ENCODE measurements at regions not wholly inside any gene's neighbourhood (a gene's known extent, or its start where the extent isn't known, plus 50 kb on each side); places are given as distances from the start of the nearest gene placed in this dataset.
"Not testable (repeated sequence)": the region's sequence is repeated elsewhere in the genome, so short reads cannot be mapped to it uniquely, and the experiment has no call there.

GRCh38 chr2:126050991-126051736 is 604.8 kb upstream of the GYPC start:
- 92% methylated on average over 7 of the region's 7 CpGs for WGBS (ENCODE audit: low lambda C conversion rate, missing lambda C conversion rate)
- Histone ChIP-seq H3K4me1 (ENCODE audit: insufficient read depth) (no peaks in the 10 kb centered on the region), H3K4me2 (no peak overlapping the region), H4K20me1 (ENCODE audit: insufficient read depth, poor library complexity, severe bottlenecking) (no peaks in the 10 kb centered on the region), H2AFZ (no peak overlapping the region), H3K79me2 (no peaks in the 10 kb centered on the region), H3K36me3 (replicated peaks; ENCODE audit: insufficient read depth, low read depth) (no peaks in the 10 kb centered on the region), H3K9me2 (replicated peaks; ENCODE audit: insufficient read depth) (no peaks in the 10 kb centered on the region), H3K4me3 (no peak overlapping the region), H3K27ac (no peak overlapping the region), H3K9me3 (ENCODE audit: low read depth) (peaks cover 3% of the 10 kb centered on the region), H3K27me3 (no peaks in the 10 kb centered on the region)
- TF ChIP-seq CTCF (IDR thresholded peaks at IDR 0.05; ENCODE audit: poor library complexity) (no peak), EZH2phosphoT487 (IDR thresholded peaks at IDR 0.05; ENCODE audit: low read depth, severe bottlenecking, unreplicated experiment) (no peak), EZH2 (IDR thresholded peaks at IDR 0.05; ENCODE audit: borderline replicate concordance) (no peak)
- no peak for DNase-seq (ENCODE audit: low spot score)

DNA sequence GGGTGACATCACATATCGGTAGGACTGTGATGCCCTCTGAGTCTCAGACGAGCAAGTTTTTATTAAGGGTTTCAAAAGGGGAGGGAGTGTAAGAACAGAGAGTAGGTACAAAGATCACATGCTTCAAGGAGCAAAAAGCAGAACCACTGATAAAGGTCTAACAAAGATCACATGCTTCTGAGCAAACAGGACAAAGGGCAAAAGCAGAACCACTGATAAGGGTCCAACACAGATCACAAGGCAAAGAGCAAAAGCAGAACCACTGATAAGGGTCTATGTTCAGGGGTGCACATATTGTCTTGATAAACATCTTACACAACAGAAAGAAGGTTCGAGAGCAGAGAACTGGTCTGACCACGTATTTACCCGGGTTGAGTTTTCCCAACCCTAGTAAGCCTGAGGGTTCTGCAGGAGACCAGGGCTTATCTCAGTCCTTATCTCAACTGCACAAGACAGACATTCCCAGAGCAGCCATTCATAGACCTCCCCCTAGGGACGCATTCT is 604.2 kb upstream of the GYPC start:
- not testable (repeated sequence) for H3K9me3 ChIP-seq (ENCODE audit: low read depth); DNase-seq (ENCODE audit: low spot score); H3K4me3 ChIP-seq; H3K4me1 ChIP-seq (ENCODE audit: insufficient read depth); H3K27me3 ChIP-seq; H4K20me1 ChIP-seq (ENCODE audit: insufficient read depth, poor library complexity, severe bottlenecking); H3K9me2 ChIP-seq (replicated peaks; ENCODE audit: insufficient read depth); H3K79me2 ChIP-seq; H3K4me2 ChIP-seq; H3K27ac ChIP-seq; H3K36me3 ChIP-seq (replicated peaks; ENCODE audit: insufficient read depth, low read depth); H2AFZ ChIP-seq
- 82% methylated on average over 6 of the region's 6 CpGs for WGBS (ENCODE audit: low lambda C conversion rate, missing lambda C conversion rate)

DNA sequence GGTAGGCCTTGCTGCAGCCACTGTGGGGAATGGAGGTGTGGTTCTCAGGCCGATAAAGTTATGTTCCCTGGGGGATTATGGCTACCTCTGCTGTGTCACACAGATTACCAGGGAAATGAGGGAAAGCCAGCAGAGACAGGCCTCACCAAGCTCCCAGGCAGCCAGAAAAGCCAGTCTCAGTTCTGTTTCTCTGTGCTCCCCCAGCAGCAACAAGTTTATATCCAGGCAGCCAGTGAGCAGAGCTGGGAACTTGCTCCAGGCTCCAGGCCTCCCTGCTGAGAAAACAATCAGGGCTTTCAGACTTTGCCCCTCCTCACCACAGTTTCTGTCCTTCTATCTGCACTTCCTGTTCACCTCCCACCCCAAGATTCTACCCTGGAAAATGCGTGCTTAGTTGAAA is 596.6 kb upstream of the GYPC start:
- H3K9me3 ChIP-seq (ENCODE audit: low read depth): no peaks in the 10 kb centered on the region
- H3K36me3 ChIP-seq (replicated peaks; ENCODE audit: insufficient read depth, low read depth): no peaks in the 10 kb centered on the region
- no peak for TF ChIP-seq EZH2phosphoT487 (IDR thresholded peaks at IDR 0.05; ENCODE audit: low read depth, severe bottlenecking, unreplicated experiment)
- no peak for TF ChIP-seq CTCF (IDR thresholded peaks at IDR 0.05; ENCODE audit: poor library complexity)
- TF ChIP-seq EZH2 (IDR thresholded peaks at IDR 0.05; ENCODE audit: borderline replicate concordance): no peak
- no peaks in the 10 kb centered on the region for H3K27me3 ChIP-seq
- 29% methylated on average over 2 of the region's 2 CpGs for WGBS (ENCODE audit: low lambda C conversion rate, missing lambda C conversion rate)
- no peaks in the 10 kb centered on the region for H4K20me1 ChIP-seq (ENCODE audit: insufficient read depth, poor library complexity, severe bottlenecking)
- no peak overlapping the region for H3K4me2 ChIP-seq
- H3K4me3 ChIP-seq: no peak overlapping the region
- peak; percentile 10 for DNase-seq (ENCODE audit: low spot score)
- no peaks in the 10 kb centered on the region for H3K79me2 ChIP-seq
- peak overlapping the region; percentile 46 for H3K27ac ChIP-seq
- H2AFZ ChIP-seq: no peak overlapping the region
- no peaks in the 10 kb centered on the region for H3K9me2 ChIP-seq (replicated peaks; ENCODE audit: insufficient read depth)
- H3K4me1 ChIP-seq (ENCODE audit: insufficient read depth): no peaks in the 10 kb centered on the region

GRCh38 chr2:126085011-126085795 is 570.8 kb upstream of the GYPC start:
- WGBS (ENCODE audit: low lambda C conversion rate, missing lambda C conversion rate): 81% methylated on average over 3 of the region's 3 CpGs
- no peaks in the 10 kb centered on the region for H3K9me3 ChIP-seq (ENCODE audit: low read depth)
- no peaks in the 10 kb centered on the region for H4K20me1 ChIP-seq (ENCODE audit: insufficient read depth, poor library complexity, severe bottlenecking)
- H3K27me3 ChIP-seq: no peaks in the 10 kb centered on the region
- no peaks in the 10 kb centered on the region for H3K4me1 ChIP-seq (ENCODE audit: insufficient read depth)
- H3K27ac ChIP-seq: no peak overlapping the region
- H3K9me2 ChIP-seq (replicated peaks; ENCODE audit: insufficient read depth): no peaks in the 10 kb centered on the region
- no peak overlapping the region for H2AFZ ChIP-seq
- H3K36me3 ChIP-seq (replicated peaks; ENCODE audit: insufficient read depth, low read depth): no peaks in the 10 kb centered on the region
- no peak for DNase-seq (ENCODE audit: low spot score)
- H3K4me3 ChIP-seq: no peak overlapping the region
- H3K4me2 ChIP-seq: no peak overlapping the region
- H3K79me2 ChIP-seq: no peaks in the 10 kb centered on the region
- TF ChIP-seq EZH2 (IDR thresholded peaks at IDR 0.05; ENCODE audit: borderline replicate concordance) (no peak), EZH2phosphoT487 (IDR thresholded peaks at IDR 0.05; ENCODE audit: low read depth, severe bottlenecking, unreplicated experiment) (no peak), CTCF (IDR thresholded peaks at IDR 0.05; ENCODE audit: poor library complexity) (no peak)
